RWPE2 (cell line): ENCODE measurements at regions not wholly inside any gene's neighbourhood (a gene's known extent, or its start where the extent isn't known, plus 50 kb on each side); places are given as distances from the start of the nearest gene placed in this dataset.

Experiments
- ATAC-seq: fragments of 200-7000 bp; cut with Tn5 transposase; 3 replicates; pipeline ENCODE4 v1.9.1; 2021; ENCODE audit warnings: low read depth
- DNase-seq: peaks from one replicate; pipeline ENCODE4 v3.0.0-alpha.2; 2020; ENCODE audit warnings: low spot score
- H3K27ac ChIP-seq: fragments of 450-650 bp; 2 replicates; pipeline ENCODE4 v1.5.1; 2017; ENCODE audit warnings: mild to moderate bottlenecking; ENCODE audit not compliant: poor library complexity, severe bottlenecking
- H3K27me3 ChIP-seq: fragments of 250-450 bp; sonication (Bioruptor Pico); 2 replicates; pipeline ENCODE4 v1.5.1; 2021; ENCODE audit warnings: mild to moderate bottlenecking, moderate library complexity; ENCODE audit not compliant: insufficient read depth, poor library complexity, severe bottlenecking
- H3K36me3 ChIP-seq: fragments of 250-450 bp; sonication (Bioruptor Pico); 2 replicates; pipeline ENCODE4 v1.5.1; 2020; ENCODE audit warnings: low read depth, mild to moderate bottlenecking, moderate library complexity
- H3K4me1 ChIP-seq: fragments of 250-450 bp; sonication (Bioruptor Pico); 2 replicates; pipeline ENCODE4 v1.5.1; 2021; ENCODE audit warnings: mild to moderate bottlenecking, moderate library complexity; ENCODE audit not compliant: insufficient read depth, poor library complexity, severe bottlenecking
- H3K4me3 ChIP-seq: fragments of 250-450 bp; sonication (Bioruptor Pico); 2 replicates; pipeline ENCODE4 v1.5.1; 2021; ENCODE audit warnings: mild to moderate bottlenecking, moderate library complexity; ENCODE audit not compliant: severe bottlenecking
- H3K9me3 ChIP-seq: fragments of 250-450 bp; sonication (Bioruptor Pico); 2 replicates; pipeline ENCODE4 v1.5.1; 2021; ENCODE audit warnings: mild to moderate bottlenecking, moderate library complexity; ENCODE audit not compliant: severe bottlenecking
- CTCF ChIP-seq: fragments of 450-650 bp; IDR thresholded peaks from one replicate; pipeline ENCODE4 v1.5.1; 2017; ENCODE audit warnings: mild to moderate bottlenecking, moderate library complexity; ENCODE audit not compliant: poor library complexity, severe bottlenecking

GRCh38 chr9:93875330-93875729 is 79.8 kb downstream of the BARX1 start:
- no peaks in the 10 kb centered on the region for H3K36me3 ChIP-seq
- ATAC-seq, result no peak
- H3K9me3 ChIP-seq, result no peaks in the 10 kb centered on the region
- no peak for TF ChIP-seq CTCF
- no peaks in the 10 kb centered on the region for H3K4me1 ChIP-seq
- H3K27ac ChIP-seq, result no peak overlapping the region
- no peaks in the 10 kb centered on the region for H3K27me3 ChIP-seq
- H3K4me3 ChIP-seq, result no peak overlapping the region
- DNase-seq, result no peak

- no peaks in the 10 kb centered on the region for H3K27me3 ChIP-seq
- H3K4me1 ChIP-seq, result no peaks in the 10 kb centered on the region
- no peak for ATAC-seq
- no peaks in the 10 kb centered on the region for H3K9me3 ChIP-seq
- no peak for DNase-seq
- no peak for TF ChIP-seq CTCF
- H3K27ac ChIP-seq, result no peak overlapping the region
- H3K36me3 ChIP-seq, result no peaks in the 10 kb centered on the region
- no peak overlapping the region for H3K4me3 ChIP-seq
These were observed 80.9 kb downstream of the BARX1 start for GRCh38 chr9:93874242-93874641.

GRCh38 chr9:93871286-93871685 is 83.9 kb downstream of the BARX1 start:
- Histone ChIP-seq H3K27ac (no peak overlapping the region), H3K9me3 (no peaks in the 10 kb centered on the region), H3K4me3 (no peak overlapping the region), H3K36me3 (no peaks in the 10 kb centered on the region), H3K4me1 (no peaks in the 10 kb centered on the region), H3K27me3 (peaks cover 7% of the 10 kb centered on the region)
- DNase-seq (no peak), ATAC-seq (no peak)
- no peak for TF ChIP-seq CTCF

- Histone ChIP-seq H3K36me3 (no peaks in the 10 kb centered on the region), H3K27ac (no peak overlapping the region), H3K27me3 (peaks cover 7% of the 10 kb centered on the region), H3K9me3 (no peaks in the 10 kb centered on the region), H3K4me3 (no peak overlapping the region), H3K4me1 (no peaks in the 10 kb centered on the region)
- no peak for ATAC-seq
- TF ChIP-seq CTCF, result no peak
- no peak for DNase-seq
These were observed 85.3 kb downstream of the BARX1 start for GRCh38 chr9:93869863-93870262.

GRCh38 chr9:93869088-93869487 is 86.1 kb downstream of the BARX1 start:
- H3K4me3 ChIP-seq, result no peak overlapping the region
- DNase-seq (no peak), ATAC-seq (no peak)
- peaks cover 7% of the 10 kb centered on the region for H3K27me3 ChIP-seq
- no peaks in the 10 kb centered on the region for H3K36me3 ChIP-seq
- TF ChIP-seq CTCF, result no peak
- no peaks in the 10 kb centered on the region for H3K4me1 ChIP-seq
- H3K27ac ChIP-seq, result no peak overlapping the region
- H3K9me3 ChIP-seq, result no peaks in the 10 kb centered on the region
